OCI-LY7 (cell line): ENCODE measurements at regions not wholly inside any gene's neighbourhood (a gene's known extent, or its start where the extent isn't known, plus 50 kb on each side); places are given as distances from the start of the nearest gene placed in this dataset.

Experiments
- EZH2phosphoT487 ChIP-seq: fragments of 200-600 bp; sonication (generic); IDR thresholded peaks from 2 replicates; pipeline ENCODE4 v1.6.1; 2018; ENCODE audit warnings: low read depth, borderline replicate concordance, mild to moderate bottlenecking, mixed run types, antibody characterized with exemption, low read length, moderate library complexity, mixed read lengths
- TF ChIP-seq, protein P1 (sequence below): fragments of 200-600 bp; sonication (generic); conservative IDR thresholded peaks from 2 replicates; pipeline ENCODE4 v1.5.1; 2014; ENCODE audit warnings: mild to moderate bottlenecking, antibody characterized with exemption, low read length, moderate library complexity, mixed read lengths

DNA sequence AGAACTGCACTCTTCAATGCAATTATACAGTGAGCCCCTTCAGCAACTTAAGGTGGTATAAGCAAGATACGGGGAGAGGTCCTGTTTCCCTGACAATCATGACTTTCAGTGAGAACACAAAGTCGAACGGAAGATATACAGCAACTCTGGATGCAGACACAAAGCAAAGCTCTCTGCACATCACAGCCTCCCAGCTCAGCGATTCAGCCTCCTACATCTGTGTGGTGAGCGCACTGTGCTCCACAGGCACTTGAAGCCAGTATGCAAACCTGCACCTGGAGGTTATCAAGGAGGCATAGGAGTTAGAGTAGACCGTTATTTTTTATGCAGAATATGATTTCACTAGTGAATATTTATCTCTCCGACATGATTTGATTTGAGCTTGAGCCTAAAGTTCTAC lies 152.2 kb upstream of the OR4E1 start:
- TF ChIP-seq, protein P1, sequence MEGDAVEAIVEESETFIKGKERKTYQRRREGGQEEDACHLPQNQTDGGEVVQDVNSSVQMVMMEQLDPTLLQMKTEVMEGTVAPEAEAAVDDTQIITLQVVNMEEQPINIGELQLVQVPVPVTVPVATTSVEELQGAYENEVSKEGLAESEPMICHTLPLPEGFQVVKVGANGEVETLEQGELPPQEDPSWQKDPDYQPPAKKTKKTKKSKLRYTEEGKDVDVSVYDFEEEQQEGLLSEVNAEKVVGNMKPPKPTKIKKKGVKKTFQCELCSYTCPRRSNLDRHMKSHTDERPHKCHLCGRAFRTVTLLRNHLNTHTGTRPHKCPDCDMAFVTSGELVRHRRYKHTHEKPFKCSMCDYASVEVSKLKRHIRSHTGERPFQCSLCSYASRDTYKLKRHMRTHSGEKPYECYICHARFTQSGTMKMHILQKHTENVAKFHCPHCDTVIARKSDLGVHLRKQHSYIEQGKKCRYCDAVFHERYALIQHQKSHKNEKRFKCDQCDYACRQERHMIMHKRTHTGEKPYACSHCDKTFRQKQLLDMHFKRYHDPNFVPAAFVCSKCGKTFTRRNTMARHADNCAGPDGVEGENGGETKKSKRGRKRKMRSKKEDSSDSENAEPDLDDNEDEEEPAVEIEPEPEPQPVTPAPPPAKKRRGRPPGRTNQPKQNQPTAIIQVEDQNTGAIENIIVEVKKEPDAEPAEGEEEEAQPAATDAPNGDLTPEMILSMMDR = no peak
- TF ChIP-seq EZH2phosphoT487 = no peak
